HCT116 (cell line): ENCODE measurements at regions not wholly inside any gene's neighbourhood (a gene's known extent, or its start where the extent isn't known, plus 50 kb on each side); places are given as distances from the start of the nearest gene placed in this dataset.

Experiments
- ATF3 ChIP-seq: IDR thresholded peaks from 2 replicates; pipeline ENCODE4 v1.6.1; 2012
- CEBPB ChIP-seq: IDR thresholded peaks from 2 replicates; pipeline ENCODE4 v1.6.1; 2012; ENCODE audit warnings: low read depth
- EGR1 ChIP-seq: IDR thresholded peaks from 2 replicates; pipeline ENCODE4 v1.6.1; 2012; ENCODE audit warnings: low read depth
- EZH2 ChIP-seq: fragments of 200-600 bp; sonication (generic); IDR thresholded peaks from 2 replicates; pipeline ENCODE4 v1.6.1; 2017; ENCODE audit warnings: antibody characterized with exemption, mixed run types
- EZH2phosphoT487 ChIP-seq: fragments of 200-600 bp; IDR thresholded peaks from 2 replicates; pipeline ENCODE4 v1.6.1; 2018; ENCODE audit warnings: antibody characterized with exemption, borderline replicate concordance
- TF ChIP-seq, protein P1 (sequence below): IDR thresholded peaks from 2 replicates; pipeline ENCODE4 v1.6.1; 2012
- TF ChIP-seq, protein P2 (sequence below), 3 experiments: fragments of 200-600 bp in 1 of 3; sonication (generic) in 1 of 3; IDR thresholded peaks in 2 of 3; conservative IDR thresholded peaks in 1 of 3; 2 replicates each; pipeline ENCODE4 v1.5.1; 2012 to 2017; ENCODE audit warnings: low read depth in 2 of 3, low read length in 2 of 3, antibody characterized with exemption in 1 of 3, borderline replicate concordance in 1 of 3, control low read depth in 1 of 3, mild to moderate bottlenecking in 1 of 3, mixed read lengths in 1 of 3, mixed run types in 1 of 3, moderate library complexity in 1 of 3; ENCODE audit not compliant: insufficient read depth in 1 of 3

GRCh38 chr7:109462171-109462570 is 892.5 kb downstream of the DNAJB9 start:
- TF ChIP-seq EZH2phosphoT487, result no peak
- TF ChIP-seq, protein P1, sequence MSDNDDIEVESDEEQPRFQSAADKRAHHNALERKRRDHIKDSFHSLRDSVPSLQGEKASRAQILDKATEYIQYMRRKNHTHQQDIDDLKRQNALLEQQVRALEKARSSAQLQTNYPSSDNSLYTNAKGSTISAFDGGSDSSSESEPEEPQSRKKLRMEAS, result no peak
- TF ChIP-seq, protein P2, sequence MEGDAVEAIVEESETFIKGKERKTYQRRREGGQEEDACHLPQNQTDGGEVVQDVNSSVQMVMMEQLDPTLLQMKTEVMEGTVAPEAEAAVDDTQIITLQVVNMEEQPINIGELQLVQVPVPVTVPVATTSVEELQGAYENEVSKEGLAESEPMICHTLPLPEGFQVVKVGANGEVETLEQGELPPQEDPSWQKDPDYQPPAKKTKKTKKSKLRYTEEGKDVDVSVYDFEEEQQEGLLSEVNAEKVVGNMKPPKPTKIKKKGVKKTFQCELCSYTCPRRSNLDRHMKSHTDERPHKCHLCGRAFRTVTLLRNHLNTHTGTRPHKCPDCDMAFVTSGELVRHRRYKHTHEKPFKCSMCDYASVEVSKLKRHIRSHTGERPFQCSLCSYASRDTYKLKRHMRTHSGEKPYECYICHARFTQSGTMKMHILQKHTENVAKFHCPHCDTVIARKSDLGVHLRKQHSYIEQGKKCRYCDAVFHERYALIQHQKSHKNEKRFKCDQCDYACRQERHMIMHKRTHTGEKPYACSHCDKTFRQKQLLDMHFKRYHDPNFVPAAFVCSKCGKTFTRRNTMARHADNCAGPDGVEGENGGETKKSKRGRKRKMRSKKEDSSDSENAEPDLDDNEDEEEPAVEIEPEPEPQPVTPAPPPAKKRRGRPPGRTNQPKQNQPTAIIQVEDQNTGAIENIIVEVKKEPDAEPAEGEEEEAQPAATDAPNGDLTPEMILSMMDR (IDR thresholded peaks at IDR 0.05 in 2 of 3, conservative IDR thresholded peaks at IDR 0.05 in 1 of 3; ENCODE audit: borderline replicate concordance in 1 of 3, insufficient read depth in 1 of 3, low read depth in 2 of 3, low read length in 2 of 3), result no peak
- TF ChIP-seq CEBPB, result no peak
- TF ChIP-seq EZH2, result no peak
- TF ChIP-seq EGR1, result no peak
- TF ChIP-seq ATF3, result no peak
